Smooth muscle cell (in vitro differentiated cells): ENCODE measurements at regions not wholly inside any gene's neighbourhood (a gene's known extent, or its start where the extent isn't known, plus 50 kb on each side); places are given as distances from the start of the nearest gene placed in this dataset.

ENCODE experiments used
- DNase-seq: peaks from one replicate; lab custom pipeline; 2025; ENCODE audit not compliant: unreplicated experiment; lab: John Stamatoyannopoulos, UW
- H2AFZ ChIP-seq: fragments of 200-600 bp; sonication (generic); 2 replicates; pipeline ENCODE4 v1.6.0; 2016; ENCODE audit warnings: antibody characterized with exemption, low read depth, mild to moderate bottlenecking
- H3F3A ChIP-seq: fragments of 200-600 bp; sonication (generic); 2 replicates; pipeline ENCODE4 v1.6.0; 2017; ENCODE audit warnings: antibody characterized with exemption, low read depth
- H3K27ac ChIP-seq: fragments of 200-600 bp; sonication (generic); 2 replicates; pipeline ENCODE4 v1.5.1; 2016; ENCODE audit warnings: low read depth, mild to moderate bottlenecking
- H3K27me3 ChIP-seq: fragments of 200-600 bp; sonication (generic); 2 replicates; pipeline ENCODE4 v1.6.1; 2016; ENCODE audit warnings: low read depth, mild to moderate bottlenecking
- H3K36me3 ChIP-seq: fragments of 200-600 bp; sonication (generic); 2 replicates; pipeline ENCODE4 v1.5.1; 2016; ENCODE audit warnings: low read depth
- H3K4me1 ChIP-seq: fragments of 200-600 bp; sonication (generic); 2 replicates; pipeline ENCODE4 v1.5.1; 2016; ENCODE audit warnings: low read depth
- H3K4me2 ChIP-seq: fragments of 200-600 bp; sonication (generic); 2 replicates; pipeline ENCODE4 v1.6.0; 2016; ENCODE audit warnings: mild to moderate bottlenecking
- H3K4me3 ChIP-seq: fragments of 200-600 bp; sonication (generic); 2 replicates; pipeline ENCODE4 v1.5.1; 2016; ENCODE audit warnings: mild to moderate bottlenecking
- H3K79me2 ChIP-seq: fragments of 200-600 bp; sonication (generic); 2 replicates; pipeline ENCODE4 v1.6.0; 2016; ENCODE audit warnings: low read depth, mild to moderate bottlenecking
- H3K9ac ChIP-seq: fragments of 200-600 bp; sonication (generic); 2 replicates; pipeline ENCODE4 v1.6.0; 2016; ENCODE audit warnings: low read depth
- H3K9me3 ChIP-seq: fragments of 200-600 bp; sonication (generic); replicated peaks from 2 replicates; pipeline ENCODE4 v1.5.1; 2016; ENCODE audit warnings: low read depth
- H4K20me1 ChIP-seq: fragments of 200-600 bp; sonication (generic); 2 replicates; pipeline ENCODE4 v1.6.0; 2016; ENCODE audit warnings: low read depth
- WGBS: methylation state at CpG from one replicate; pipeline ENCODE4 v1.1.7; 2016; ENCODE audit warnings: low lambda C conversion rate; 5-methylcytosine and 5-hydroxymethylcytosine counted together
- TF ChIP-seq, protein P1 (sequence below): fragments of 200-600 bp; sonication (generic); IDR thresholded peaks from 2 replicates; pipeline ENCODE4 v1.5.1; 2017; ENCODE audit warnings: borderline replicate concordance, mild to moderate bottlenecking, antibody characterized with exemption; ENCODE audit not compliant: insufficient read depth, poor library complexity, severe bottlenecking

DNA sequence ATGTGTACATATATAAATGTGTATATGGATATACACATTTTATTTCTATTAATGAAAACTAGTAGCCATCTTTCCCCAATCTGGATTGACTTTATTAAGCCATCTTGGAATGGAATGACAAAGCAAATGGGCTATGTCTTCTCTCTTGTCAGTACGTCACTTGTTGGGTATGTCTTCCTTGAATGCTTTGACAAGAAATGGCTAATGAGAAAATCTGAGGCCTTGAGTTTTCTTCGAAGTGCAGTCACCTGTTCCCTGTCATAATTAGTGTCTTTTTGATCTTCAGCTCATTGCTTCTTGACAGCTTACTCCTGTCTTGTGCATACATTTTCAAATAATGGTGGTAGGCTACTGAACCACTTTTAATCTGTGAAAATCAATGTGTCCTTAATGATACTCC is 243.2 kb upstream of the RGMB start:
- no peaks in the 10 kb centered on the region for H4K20me1 ChIP-seq
- no peaks in the 10 kb centered on the region for H3K27me3 ChIP-seq
- H3K9me3 ChIP-seq = no peaks in the 10 kb centered on the region
- H3K4me1 ChIP-seq = no peaks in the 10 kb centered on the region
- WGBS = 87% methylated on average over 2 of the region's 2 CpGs
- no peak overlapping the region for H3K27ac ChIP-seq
- no peak overlapping the region for H3K9ac ChIP-seq
- no peaks in the 10 kb centered on the region for H3F3A ChIP-seq
- H3K4me3 ChIP-seq = no peak overlapping the region
- H2AFZ ChIP-seq = no peak overlapping the region
- no peak overlapping the region for H3K4me2 ChIP-seq
- H3K36me3 ChIP-seq = no peaks in the 10 kb centered on the region
- no peak for DNase-seq
- H3K79me2 ChIP-seq = no peaks in the 10 kb centered on the region
- TF ChIP-seq, protein P1, sequence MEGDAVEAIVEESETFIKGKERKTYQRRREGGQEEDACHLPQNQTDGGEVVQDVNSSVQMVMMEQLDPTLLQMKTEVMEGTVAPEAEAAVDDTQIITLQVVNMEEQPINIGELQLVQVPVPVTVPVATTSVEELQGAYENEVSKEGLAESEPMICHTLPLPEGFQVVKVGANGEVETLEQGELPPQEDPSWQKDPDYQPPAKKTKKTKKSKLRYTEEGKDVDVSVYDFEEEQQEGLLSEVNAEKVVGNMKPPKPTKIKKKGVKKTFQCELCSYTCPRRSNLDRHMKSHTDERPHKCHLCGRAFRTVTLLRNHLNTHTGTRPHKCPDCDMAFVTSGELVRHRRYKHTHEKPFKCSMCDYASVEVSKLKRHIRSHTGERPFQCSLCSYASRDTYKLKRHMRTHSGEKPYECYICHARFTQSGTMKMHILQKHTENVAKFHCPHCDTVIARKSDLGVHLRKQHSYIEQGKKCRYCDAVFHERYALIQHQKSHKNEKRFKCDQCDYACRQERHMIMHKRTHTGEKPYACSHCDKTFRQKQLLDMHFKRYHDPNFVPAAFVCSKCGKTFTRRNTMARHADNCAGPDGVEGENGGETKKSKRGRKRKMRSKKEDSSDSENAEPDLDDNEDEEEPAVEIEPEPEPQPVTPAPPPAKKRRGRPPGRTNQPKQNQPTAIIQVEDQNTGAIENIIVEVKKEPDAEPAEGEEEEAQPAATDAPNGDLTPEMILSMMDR = no peak

GRCh38 chr5:98535901-98536300 is 237.6 kb upstream of the RGMB start:
- Histone ChIP-seq H3K4me3 (no peak overlapping the region), H3K4me1 (peaks cover 17% of the 10 kb centered on the region), H3K27me3 (no peaks in the 10 kb centered on the region), H4K20me1 (no peaks in the 10 kb centered on the region), H3K79me2 (no peaks in the 10 kb centered on the region), H3K27ac (no peak overlapping the region), H3F3A (no peaks in the 10 kb centered on the region), H3K9me3 (no peaks in the 10 kb centered on the region), H3K9ac (no peak overlapping the region), H3K4me2 (no peak overlapping the region), H2AFZ (no peak overlapping the region), H3K36me3 (no peaks in the 10 kb centered on the region)
- TF ChIP-seq, protein P1 = no peak
- no peak for DNase-seq
- 78% methylated on average over 4 of the region's 4 CpGs for WGBS

DNA sequence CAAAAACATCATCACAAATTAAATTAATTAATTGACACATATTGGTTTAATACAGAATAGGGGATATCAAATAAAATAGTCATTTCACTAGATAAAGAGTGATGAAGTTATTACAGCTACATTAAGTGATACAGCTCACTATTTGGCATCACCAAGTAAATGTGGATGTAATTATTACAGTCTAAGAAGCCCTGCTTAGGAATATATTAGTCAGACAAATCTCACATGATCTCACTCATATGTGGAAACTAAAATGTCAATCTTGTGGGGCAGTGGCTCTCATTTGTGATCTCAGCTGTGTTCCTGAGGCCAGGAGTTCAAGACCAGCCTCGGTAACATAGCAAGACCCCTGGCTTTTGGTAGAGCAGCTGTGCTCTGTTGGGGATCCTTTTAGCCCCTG is 233.4 kb upstream of the RGMB start:
- no peak for DNase-seq
- Histone ChIP-seq H3K9ac (no peak overlapping the region), H3K27ac (no peak overlapping the region), H3K9me3 (peaks cover 5% of the 10 kb centered on the region), H2AFZ (no peak overlapping the region), H3F3A (no peaks in the 10 kb centered on the region), H3K36me3 (no peaks in the 10 kb centered on the region), H4K20me1 (no peaks in the 10 kb centered on the region), H3K79me2 (no peaks in the 10 kb centered on the region), H3K4me1 (peaks cover 17% of the 10 kb centered on the region), H3K4me2 (no peak overlapping the region), H3K4me3 (no peak overlapping the region), H3K27me3 (no peaks in the 10 kb centered on the region)
- TF ChIP-seq, protein P1 = no peak
- WGBS = 91% methylated on average over 1 of the region's 1 CpG

DNA sequence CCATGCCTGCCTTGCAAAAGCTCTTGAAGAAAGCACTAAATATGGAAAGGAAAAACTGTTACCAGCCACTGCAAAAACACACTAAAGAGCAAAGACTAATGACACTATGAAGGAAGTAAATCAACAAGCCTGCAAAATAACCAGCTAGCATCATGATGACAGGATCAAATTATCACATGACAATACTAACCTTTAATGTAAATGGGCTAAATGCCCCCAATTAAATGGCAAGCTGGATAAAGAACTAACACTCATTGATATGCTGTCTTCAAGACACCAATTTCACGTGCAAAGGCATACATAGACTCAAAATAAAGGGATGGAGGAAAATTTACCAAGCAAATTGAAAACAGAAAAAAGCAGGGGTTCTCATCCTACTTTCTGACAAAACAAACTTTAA is 231.8 kb upstream of the RGMB start:
- DNase-seq = no peak
- Histone ChIP-seq H3K27ac (no peak overlapping the region), H4K20me1 (no peaks in the 10 kb centered on the region), H3K4me2 (no peak overlapping the region), H3K4me1 (peaks cover 6% of the 10 kb centered on the region), H3K27me3 (no peaks in the 10 kb centered on the region), H3F3A (no peaks in the 10 kb centered on the region), H3K9me3 (peaks cover 5% of the 10 kb centered on the region), H3K36me3 (no peaks in the 10 kb centered on the region), H3K9ac (no peak overlapping the region), H3K79me2 (no peaks in the 10 kb centered on the region), H3K4me3 (no peak overlapping the region), H2AFZ (no peak overlapping the region)
- WGBS = 63% methylated on average over 1 of the region's 1 CpG
- TF ChIP-seq, protein P1 = no peak
